ENCODE measurements at regions not wholly inside any gene's neighbourhood (a gene's known extent, or its start where the extent isn't known, plus 50 kb on each side); places are given as distances from the start of the nearest gene placed in this dataset.

DNA sequence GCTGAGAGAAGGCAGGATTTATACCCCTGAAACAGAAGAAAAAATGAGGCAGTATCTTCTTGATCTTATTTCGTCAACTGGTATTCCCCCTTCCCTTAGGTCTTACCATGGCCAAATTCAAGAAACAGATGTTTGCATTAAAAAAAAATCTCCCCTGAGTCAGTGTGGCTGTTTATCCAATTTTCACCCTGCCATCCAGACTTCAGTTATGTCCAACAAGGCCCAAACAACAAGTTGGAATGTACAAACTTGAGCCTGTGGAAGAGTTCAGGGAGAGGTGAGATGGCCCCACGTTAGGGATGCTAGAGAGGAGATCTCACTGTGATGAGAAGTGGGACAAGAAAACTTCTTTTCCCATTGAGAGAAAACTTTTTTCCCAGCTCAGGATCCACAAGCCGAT is 147.2 kb upstream of the PROX1 start:
- TF ChIP-seq, protein P1, sequence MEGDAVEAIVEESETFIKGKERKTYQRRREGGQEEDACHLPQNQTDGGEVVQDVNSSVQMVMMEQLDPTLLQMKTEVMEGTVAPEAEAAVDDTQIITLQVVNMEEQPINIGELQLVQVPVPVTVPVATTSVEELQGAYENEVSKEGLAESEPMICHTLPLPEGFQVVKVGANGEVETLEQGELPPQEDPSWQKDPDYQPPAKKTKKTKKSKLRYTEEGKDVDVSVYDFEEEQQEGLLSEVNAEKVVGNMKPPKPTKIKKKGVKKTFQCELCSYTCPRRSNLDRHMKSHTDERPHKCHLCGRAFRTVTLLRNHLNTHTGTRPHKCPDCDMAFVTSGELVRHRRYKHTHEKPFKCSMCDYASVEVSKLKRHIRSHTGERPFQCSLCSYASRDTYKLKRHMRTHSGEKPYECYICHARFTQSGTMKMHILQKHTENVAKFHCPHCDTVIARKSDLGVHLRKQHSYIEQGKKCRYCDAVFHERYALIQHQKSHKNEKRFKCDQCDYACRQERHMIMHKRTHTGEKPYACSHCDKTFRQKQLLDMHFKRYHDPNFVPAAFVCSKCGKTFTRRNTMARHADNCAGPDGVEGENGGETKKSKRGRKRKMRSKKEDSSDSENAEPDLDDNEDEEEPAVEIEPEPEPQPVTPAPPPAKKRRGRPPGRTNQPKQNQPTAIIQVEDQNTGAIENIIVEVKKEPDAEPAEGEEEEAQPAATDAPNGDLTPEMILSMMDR (conservative IDR thresholded peaks at IDR 0.05; ENCODE audit: low read depth, low read length) = no peak
- TF ChIP-seq EZH2 (IDR thresholded peaks at IDR 0.05; ENCODE audit: low read length, unreplicated experiment) = no peak

All from PC-3 (cell line).